Adrenal gland (tissue), 9 donors: ENCODE measurements at regions not wholly inside any gene's neighbourhood (a gene's known extent, or its start where the extent isn't known, plus 50 kb on each side); places are given as distances from the start of the nearest gene placed in this dataset.

Experiments
- DNase-seq, 7 donors: peaks; one replicate each; pipeline ENCODE4 v3.0.0-alpha.2; 2019 to 2020
- H3K27ac ChIP-seq, 5 donors: fragments of 200-600 bp; sonication (generic) in 4 of 5; 1 replicate in 3 of 5; 2 replicates in 2 of 5; pipeline versions ENCODE4 v1.5.1 to v1.8.0; 2016 to 2020; ENCODE audit warnings: mild to moderate bottlenecking in 1 of 5
- H3K27me3 ChIP-seq: fragments of 200-600 bp; 2 replicates; pipeline ENCODE4 v1.8.0; 2021
- H3K36me3 ChIP-seq, 2 donors: fragments of 200-600 bp; replicated peaks in 1 of 2; 1 replicate in 1 of 2; 2 replicates in 1 of 2; pipeline versions ENCODE4 v1.5.1 to v1.8.0; 2018 to 2022
- H3K4me1 ChIP-seq, 2 donors: fragments of 200-600 bp; replicated peaks in 1 of 2; 1 replicate in 1 of 2; 2 replicates in 1 of 2; pipeline versions ENCODE4 v1.5.1 to v1.8.0; 2018 to 2021
- H3K4me3 ChIP-seq, 4 donors: fragments of 200-600 bp; sonication (generic) in 3 of 4; one replicate each; pipeline ENCODE4 v1.5.1; 2016 to 2018
- H3K9me3 ChIP-seq, 3 donors: fragments of 200-600 bp; sonication (generic) in 1 of 3; replicated peaks in 1 of 3; 1 replicate in 2 of 3; 2 replicates in 1 of 3; pipeline versions ENCODE4 v1.5.1 to v1.8.0; 2016 to 2021
- CTCF ChIP-seq, 6 experiments: fragments of 450-650 bp in 4 of 6; fragments of 200-600 bp in 2 of 6; sonication (generic) in 1 of 6; IDR thresholded peaks; 1 replicate in 5 of 6; 2 replicates in 1 of 6; pipeline versions ENCODE4 v1.5.1 to v1.8.0; 2016 to 2021; ENCODE audit warnings: antibody characterized with exemption in 6 of 6, mild to moderate bottlenecking in 2 of 6, moderate library complexity in 1 of 6
- POLR2A ChIP-seq, 2 donors: fragments of 450-650 bp; IDR thresholded peaks; one replicate each; pipeline ENCODE4 v1.6.1; 2017; ENCODE audit warnings: antibody characterized with exemption in 2 of 2, mild to moderate bottlenecking in 2 of 2, moderate library complexity in 1 of 2
- WGBS, 4 donors: extraction: QIAGEN DNeasy Blood & Tissue Kit in 2 of 4; methylation state at CpG; one replicate each; pipeline versions ENCODE4 v1.1.5 to v1.1.7; 2013 to 2017; 5-methylcytosine and 5-hydroxymethylcytosine counted together
- intact Hi-C, 2 donors: fragments of 100-400 bp; cut with DNase I; formaldehyde crosslinking; loops; one replicate each; pipeline versions ENCODE4 v1.14.1 to v1.15.0; 2022 to 2023
- donor health status: healthy with polysubstance abuse.
- donor health status: Bipolar disorder and iron deficiency.
- donor health status: DM: yes; HTN: yes; CAD: no.
- donor health status: DM: no; HTN: no; CAD: no.
- donor health status: DM: no; HTN: no; CAD: no.

GRCh38 chr4:15145709-15146108 lies 143.4 kb downstream of the CPEB2 start:
- intact Hi-C loops, result no loop called here
- Histone ChIP-seq H3K9me3 (no peaks in the 10 kb centered on the region), H3K4me3 (no peak overlapping the region), H3K4me1 (peaks cover 12 to 29% of the 10 kb centered on the region in 2 donors), H3K27ac (no peak overlapping the region), H3K27me3 (no peaks in the 10 kb centered on the region), H3K36me3 (no peaks in the 10 kb centered on the region)
- no peak for TF ChIP-seq POLR2A (IDR thresholded peaks at IDR 0.05)
- TF ChIP-seq CTCF (IDR thresholded peaks at IDR 0.05), result no peak
- no peak for DNase-seq
- WGBS, 4 donors, result 88 to 94% (median 92%) methylated on average over 7 of the region's 7 CpGs

GRCh38 chr4:15147714-15148113 lies 145.4 kb downstream of the CPEB2 start:
- no peaks in the 10 kb centered on the region for H3K27me3 ChIP-seq
- no peaks in the 10 kb centered on the region for H3K36me3 ChIP-seq
- TF ChIP-seq CTCF (IDR thresholded peaks at IDR 0.05) (no peak), POLR2A (IDR thresholded peaks at IDR 0.05) (no peak)
- H3K9me3 ChIP-seq, result no peaks in the 10 kb centered on the region
- peaks cover 12 to 29% of the 10 kb centered on the region in 2 donors for H3K4me1 ChIP-seq
- H3K4me3 ChIP-seq, result no peak overlapping the region
- 30 to 52% (median 44%) methylated on average over 5 of the region's 5 CpGs for WGBS, 4 donors
- no peak overlapping the region for H3K27ac ChIP-seq
- DNase-seq, result peak in 2 of 7 donors; percentile 26 to 30
- intact Hi-C loops, result no loop called here

- Histone ChIP-seq H3K27ac (no peak overlapping the region), H3K9me3 (no peaks in the 10 kb centered on the region), H3K27me3 (no peaks in the 10 kb centered on the region), H3K4me3 (no peak overlapping the region), H3K36me3 (no peaks in the 10 kb centered on the region), H3K4me1 (peaks cover 12 to 29% of the 10 kb centered on the region in 2 donors)
- peak in 5 of 7 donors; percentile 25 to 68 (median 36) for DNase-seq
- TF ChIP-seq CTCF (IDR thresholded peaks at IDR 0.05) (no peak), POLR2A (IDR thresholded peaks at IDR 0.05) (no peak)
- whole genome bisulfite sequencing, 4 donors, result 38 to 49% (median 43%) methylated on average over 10 to 11 of the region's 11 CpGs
- intact Hi-C loops, result no loop called here
These were observed 145.9 kb downstream of the CPEB2 start for GRCh38 chr4:15148199-15148598.

GRCh38 chr4:15148691-15149090 lies 146.4 kb downstream of the CPEB2 start:
- intact Hi-C loops, result no loop called here
- TF ChIP-seq CTCF (IDR thresholded peaks at IDR 0.05) (no peak), POLR2A (IDR thresholded peaks at IDR 0.05) (no peak)
- 66 to 89% (median 71%) methylated on average over 7 of the region's 7 CpGs for WGBS, 4 donors

More at GRCh38 chr4:15148691-15149090, 146.4 kb downstream of the CPEB2 start:
- H3K4me3 ChIP-seq, result no peak overlapping the region
- no peaks in the 10 kb centered on the region for H3K9me3 ChIP-seq
- H3K27me3 ChIP-seq, result no peaks in the 10 kb centered on the region
- peaks cover 12 to 29% of the 10 kb centered on the region in 2 donors for H3K4me1 ChIP-seq
- no peaks in the 10 kb centered on the region for H3K36me3 ChIP-seq
- no peak overlapping the region for H3K27ac ChIP-seq
- DNase-seq, result no peak
